GM19035 (cell line): ENCODE measurements at regions not wholly inside any gene's neighbourhood (a gene's known extent, or its start where the extent isn't known, plus 50 kb on each side); places are given as distances from the start of the nearest gene placed in this dataset.

Experiments
- ATAC-seq: cut with Tn5 transposase; IDR thresholded peaks from one replicate; pipeline ENCODE4 v1.9.1; 2021; ENCODE audit not compliant: unreplicated experiment

- no peak for ATAC-seq
These were observed 200.7 kb upstream of the PDE5A start for GRCh38 chr4:119829326-119829725.

DNA sequence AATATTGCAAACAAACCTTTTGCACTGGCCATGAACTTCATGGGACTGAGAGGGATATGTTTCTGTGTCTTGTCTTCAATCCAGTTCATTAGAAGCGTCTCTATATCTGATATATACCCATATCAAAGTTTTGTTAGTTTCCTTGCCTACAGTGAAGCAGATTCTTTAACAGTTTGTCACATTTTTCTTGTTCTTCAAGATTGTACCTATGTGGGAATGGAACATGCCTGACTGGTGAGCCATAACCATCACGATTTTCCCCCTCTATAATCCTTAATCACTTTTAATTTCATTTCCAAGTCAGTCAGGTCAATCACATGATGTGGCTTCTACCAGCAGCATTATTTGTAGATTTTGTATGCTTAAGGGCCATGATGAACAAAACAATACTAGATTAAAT lies 197.1 kb upstream of the PDE5A start:
- no peak for ATAC-seq

DNA sequence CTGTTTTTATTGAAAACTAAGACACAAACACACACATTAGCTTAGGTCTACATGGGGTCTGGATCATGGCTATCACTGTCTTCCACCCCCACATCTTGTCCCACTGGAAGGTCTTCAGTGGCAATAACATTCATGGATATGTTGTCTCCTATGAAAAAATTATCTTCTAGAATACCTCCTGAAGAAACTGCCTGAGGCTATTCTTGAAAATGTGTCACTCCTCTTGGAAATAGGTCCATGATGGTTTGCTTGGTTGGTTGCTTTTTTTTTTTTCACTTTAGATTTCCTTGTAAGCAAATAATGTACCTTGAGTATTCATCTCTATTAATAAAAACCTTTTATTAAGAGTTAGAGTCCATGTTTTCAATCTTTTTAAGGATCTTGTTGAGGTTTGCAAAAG lies 195.3 kb upstream of the PDE5A start:
- no peak for ATAC-seq

- no peak for ATAC-seq
These were observed 194.4 kb upstream of the PDE5A start for GRCh38 chr4:119823045-119823444.

DNA sequence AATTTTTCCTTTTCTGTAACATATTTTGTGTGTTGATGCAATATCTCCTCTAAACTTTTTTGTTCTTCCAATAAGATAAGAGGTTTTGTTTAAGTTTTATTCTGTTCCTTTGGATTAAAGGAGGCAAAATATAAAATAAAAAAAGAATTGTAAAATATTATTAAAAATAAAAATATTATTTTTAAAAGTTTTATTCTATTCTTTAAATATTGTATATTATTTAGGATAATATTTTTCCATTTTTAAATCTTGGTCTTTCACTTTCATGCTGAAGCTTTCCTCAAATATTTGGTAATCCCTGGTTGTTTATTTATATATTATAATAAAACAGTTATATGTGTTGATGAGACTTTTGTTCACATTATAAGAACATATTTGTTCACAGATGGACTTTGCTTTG lies 187.9 kb upstream of the PDE5A start:
- ATAC-seq, result no peak

DNA sequence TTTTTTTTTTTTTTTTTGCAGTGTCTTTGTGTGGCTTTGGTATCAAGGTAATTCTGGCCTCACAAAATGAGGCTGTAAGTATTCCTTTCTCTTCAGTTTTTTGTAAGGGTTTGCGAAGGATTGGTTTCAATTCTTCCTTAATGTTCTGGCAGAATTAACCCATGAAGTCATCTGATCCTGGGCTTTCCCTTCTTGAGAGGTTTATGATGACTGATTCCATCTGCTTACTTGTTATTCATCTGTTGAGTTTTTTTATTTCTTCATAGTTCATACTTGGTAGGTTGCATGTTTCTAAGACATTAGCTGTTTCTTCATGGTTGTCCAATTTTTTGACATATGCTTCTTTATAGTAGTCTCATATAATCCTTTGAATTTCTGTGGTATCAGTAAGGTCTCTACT lies 181.4 kb upstream of the PDE5A start:
- ATAC-seq, result no peak

GRCh38 chr4:119804404-119804803 lies 175.8 kb upstream of the PDE5A start:
- ATAC-seq, result no peak

GRCh38 chr4:119797238-119797894 lies 168.8 kb upstream of the PDE5A start:
- ATAC-seq, result no peak

- ATAC-seq, result no peak
These were observed 167.5 kb upstream of the PDE5A start for GRCh38 chr4:119795986-119796578.

DNA sequence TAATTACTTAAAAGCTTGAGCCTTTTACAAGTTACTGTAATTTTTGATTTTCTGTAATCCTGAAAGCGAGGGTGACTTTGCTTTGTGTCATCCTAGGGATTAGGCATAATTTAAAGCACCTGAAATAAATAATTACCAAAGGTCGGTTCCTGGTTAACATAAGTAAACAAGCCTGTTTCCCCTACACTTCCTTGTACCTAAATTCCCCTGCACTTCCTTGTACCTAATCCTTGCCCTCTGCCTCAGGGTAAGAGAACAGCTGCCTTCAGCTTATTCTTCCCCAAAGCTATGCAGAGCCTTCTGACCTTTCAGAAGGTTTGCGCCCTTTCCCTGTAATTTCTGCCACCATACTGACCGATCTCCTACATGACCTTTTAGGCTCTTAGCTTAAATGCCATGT lies 166.1 kb upstream of the PDE5A start:
- ATAC-seq, result no peak

- no peak for ATAC-seq
These were observed 165.5 kb upstream of the PDE5A start for GRCh38 chr4:119794113-119794512.

DNA sequence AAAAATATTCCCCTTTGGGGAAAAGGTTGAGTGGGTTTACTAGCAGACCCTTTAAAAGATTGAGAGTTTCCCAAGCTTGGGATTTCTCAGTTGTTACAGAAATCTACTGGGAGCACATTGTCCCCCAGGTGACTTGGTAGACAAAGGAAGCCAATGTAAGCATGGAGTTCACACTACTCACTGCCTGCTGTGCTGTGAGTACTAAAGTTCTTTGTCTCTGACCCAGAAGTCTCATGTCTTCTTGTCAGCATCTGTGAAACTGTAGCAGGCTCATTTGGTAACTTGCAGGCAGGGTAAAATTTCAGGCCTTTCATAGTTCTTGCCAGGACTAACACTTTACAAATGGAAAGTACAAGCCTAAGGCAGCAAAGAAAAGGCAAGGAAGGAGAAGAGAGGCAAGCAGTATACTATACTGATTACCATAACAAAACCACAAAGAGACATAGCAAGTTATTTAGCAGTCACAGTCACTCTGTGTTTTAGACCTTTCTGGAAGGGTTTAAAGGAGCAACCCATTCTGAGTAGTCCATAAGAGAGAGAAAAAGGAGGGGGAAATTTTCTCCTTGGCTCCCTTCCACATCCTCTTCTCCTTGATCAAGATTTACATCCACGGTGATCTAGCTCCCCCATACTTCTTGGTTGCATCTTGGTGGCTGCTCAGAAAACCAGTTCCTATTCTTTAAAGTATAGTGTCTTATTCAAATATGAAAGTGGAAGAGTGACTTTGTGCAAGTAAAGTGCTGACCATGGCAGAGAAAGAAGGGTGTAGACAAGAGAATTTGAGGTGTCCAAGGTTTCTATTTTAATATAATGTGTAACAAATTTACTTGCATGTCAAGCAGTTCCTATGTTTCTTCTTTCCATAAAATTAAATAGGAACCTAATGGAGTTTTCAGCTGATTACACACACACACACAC lies 160.0 kb upstream of the PDE5A start:
- ATAC-seq, result no peak

- no peak for ATAC-seq
These were observed 157.4 kb upstream of the PDE5A start for GRCh38 chr4:119785963-119786362.

GRCh38 chr4:119783189-119783983 lies 154.8 kb upstream of the PDE5A start:
- ATAC-seq, result no peak

DNA sequence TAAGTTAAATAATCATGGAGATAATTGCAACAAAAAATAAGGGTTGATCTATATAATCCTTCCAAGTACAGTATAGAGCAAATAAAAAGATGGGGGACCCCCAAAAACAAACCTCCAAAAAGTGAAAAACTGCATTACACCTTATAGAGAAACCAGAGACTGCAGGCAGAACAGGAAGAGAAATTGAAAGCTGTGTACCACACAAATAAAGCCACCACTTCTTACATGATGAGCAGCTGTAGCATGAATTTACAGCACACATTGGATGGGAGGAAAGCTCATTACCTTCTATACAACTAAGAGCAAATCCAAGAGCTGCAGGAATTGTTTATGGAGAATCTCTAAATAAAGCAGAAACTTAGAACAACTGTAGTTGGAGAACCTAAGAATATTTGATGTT lies 152.4 kb upstream of the PDE5A start:
- ATAC-seq, result no peak

DNA sequence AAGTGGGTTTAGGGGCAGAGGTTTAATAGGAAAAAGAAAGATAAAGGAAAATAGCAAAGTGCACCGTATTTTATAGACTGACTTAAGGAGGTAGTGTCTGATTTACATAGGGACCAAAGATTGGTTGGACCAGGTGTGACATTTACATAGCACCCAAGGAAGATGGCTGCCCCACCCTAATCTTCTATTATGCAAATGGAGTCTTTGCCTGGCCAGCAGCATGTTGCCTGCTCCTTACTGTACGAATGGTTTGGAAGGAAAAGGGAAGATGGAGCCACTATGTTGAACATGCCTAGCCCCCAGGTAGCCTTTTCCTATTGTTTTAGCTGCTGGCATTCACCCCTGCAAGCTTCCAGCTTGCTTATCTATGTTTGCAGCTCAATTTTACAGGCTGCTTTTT lies 146.2 kb upstream of the PDE5A start:
- ATAC-seq, result no peak

DNA sequence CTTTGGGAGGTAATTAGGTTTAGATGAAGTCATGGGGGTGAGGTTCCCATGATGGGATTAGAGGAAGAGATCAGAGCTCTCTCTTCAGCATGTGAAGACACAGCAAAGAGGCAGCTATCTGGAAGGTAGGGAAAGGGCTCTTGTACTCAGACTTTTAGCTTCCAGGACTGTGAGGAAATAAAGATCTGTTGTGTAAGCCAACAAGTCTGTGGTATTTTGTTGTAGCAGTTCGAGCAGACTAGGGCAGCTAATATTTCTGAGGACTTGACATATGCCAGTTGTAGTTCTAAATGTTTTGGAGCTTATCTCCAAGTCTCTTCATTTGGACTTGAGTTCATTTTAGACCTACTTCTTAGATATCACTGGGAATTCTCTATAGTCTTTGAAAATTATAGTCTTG lies 137.3 kb upstream of the PDE5A start:
- ATAC-seq, result no peak

DNA sequence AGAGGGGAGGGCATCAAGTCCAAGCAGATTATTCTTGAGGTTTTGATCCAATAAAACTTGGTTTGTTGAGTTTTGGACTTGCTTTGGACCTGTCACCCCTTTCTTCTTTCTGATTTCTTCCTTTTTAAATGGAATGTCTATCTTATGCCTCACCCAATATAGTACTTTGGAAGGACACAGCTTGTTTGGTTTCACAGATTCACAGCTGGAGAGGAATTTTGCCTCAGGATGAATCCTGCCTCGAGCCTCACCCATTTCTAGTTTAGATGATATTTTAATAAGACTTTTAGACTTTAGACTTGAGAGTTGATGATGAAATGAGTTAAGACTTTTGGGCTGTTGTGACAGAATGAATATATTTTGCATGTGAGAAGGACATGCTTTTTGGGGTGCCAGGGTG lies 136.9 kb upstream of the PDE5A start:
- no peak for ATAC-seq

- ATAC-seq, result no peak
These were observed 134.8 kb upstream of the PDE5A start for GRCh38 chr4:119763386-119763785.

GRCh38 chr4:119755599-119755998 lies 127.0 kb upstream of the PDE5A start:
- no peak for ATAC-seq

DNA sequence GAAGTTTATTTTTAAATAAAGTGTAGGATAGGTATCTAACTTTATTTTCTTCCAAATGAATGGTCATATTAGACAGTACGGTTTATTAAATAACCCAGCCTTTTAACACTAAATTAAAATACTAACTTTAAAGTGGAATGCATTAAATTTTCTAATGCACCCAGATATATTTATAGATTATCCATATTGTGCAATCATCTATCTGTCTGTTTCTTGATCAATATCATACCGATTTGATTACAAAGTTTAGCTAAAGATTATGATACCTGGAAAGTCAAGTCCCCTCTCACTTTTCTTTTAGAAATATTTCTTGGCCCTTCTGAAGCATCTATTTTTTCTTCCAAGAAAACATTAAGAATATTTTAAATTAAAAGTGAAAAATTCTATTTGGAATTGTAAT lies 124.3 kb upstream of the PDE5A start:
- no peak for ATAC-seq
